Right hindlimb (tissue), 1 donor: ENCODE measurements at regions not wholly inside any gene's neighbourhood (a gene's known extent, or its start where the extent isn't known, plus 50 kb on each side); places are given as distances from the start of the nearest gene placed in this dataset.

Experiments used
- DNase-seq: peaks from one replicate; pipeline ENCODE4 v3.0.0-alpha.2; 2018

GRCh38 chr18:33951031-33951430 lies 273.7 kb downstream of the NOL4 start:
- no peak for DNase-seq

GRCh38 chr18:33946336-33946735 lies 278.4 kb downstream of the NOL4 start:
- DNase-seq, result no peak

DNA sequence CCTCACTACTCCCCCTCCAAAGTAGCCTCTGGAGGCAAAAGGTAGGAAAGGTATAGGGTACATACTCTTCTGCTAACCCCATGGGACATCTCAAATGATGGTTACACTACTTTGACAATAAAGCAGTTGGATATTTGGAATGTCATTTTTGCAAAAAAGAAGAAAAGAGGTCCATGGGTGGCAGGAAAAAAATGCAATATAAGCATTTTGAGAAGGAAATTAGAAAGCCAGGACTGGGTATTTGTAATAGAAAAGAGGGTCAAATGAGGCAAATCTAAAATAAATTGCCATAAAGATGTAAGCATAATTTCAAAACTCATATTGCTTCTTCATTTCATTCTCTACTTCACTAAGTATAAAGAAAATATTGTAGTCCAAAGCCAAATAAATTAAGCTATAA lies 280.2 kb downstream of the NOL4 start:
- DNase-seq, result no peak

GRCh38 chr18:33937270-33937816 lies 287.4 kb downstream of the NOL4 start:
- no peak for DNase-seq

DNA sequence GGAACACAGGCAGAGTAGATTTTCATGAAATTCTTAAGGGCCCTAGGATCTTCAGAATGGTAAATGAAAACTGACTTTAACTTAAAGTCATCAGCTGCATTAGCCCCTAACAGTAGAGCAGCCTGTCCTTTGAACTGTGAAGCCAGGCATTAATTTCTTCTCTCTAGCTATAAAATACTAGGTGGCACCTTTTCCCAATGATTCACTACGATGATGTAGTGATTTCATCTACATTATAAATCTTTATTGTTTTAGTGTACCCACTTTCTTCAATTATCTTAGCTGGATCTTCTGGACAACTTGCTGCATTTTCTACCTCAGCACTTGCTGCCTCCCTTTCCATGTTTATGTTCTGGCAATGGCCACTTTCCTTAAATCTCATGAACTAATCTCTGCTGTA lies 290.5 kb downstream of the NOL4 start:
- no peak for DNase-seq

- no peak for DNase-seq
Measured at GRCh38 chr18:33928231-33928630, 296.5 kb downstream of the NOL4 start.

DNA sequence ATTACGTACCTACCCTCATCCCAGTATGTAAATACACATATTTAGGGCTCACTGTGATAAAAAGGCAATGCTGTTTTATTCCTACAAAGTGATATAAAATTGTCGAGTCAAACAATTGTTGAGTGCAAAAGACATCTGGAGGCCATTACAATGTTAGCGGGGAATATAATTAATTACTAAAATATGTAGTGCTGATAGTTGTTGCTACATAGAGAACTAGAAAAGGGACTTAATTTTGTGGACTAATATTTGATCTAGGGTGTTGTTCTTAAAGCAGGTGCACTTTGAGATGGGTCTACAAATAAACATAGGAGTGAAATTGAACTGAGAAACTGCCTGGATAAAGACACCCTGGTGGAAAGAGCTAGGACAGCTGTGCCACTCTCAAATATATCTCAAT lies 300.1 kb downstream of the NOL4 start:
- DNase-seq, result no peak

DNA sequence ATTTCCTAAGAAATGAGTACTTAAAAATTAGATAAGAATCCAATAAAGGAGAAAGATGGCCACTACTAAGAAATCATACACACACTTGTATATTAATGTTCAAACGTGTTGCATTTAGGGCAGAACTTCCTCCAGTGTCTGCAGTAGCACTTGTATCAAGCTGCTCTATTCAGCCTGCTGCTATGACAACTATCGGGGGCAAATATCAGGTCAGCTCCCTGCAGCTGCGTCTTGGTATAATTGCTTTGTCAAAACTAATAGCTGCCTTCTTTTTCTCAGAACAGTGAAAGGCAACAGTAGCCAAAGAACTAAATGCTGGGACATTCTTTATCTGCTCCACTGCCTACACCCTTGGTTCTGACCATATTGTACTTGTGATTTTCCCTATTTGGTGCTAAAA lies 300.7 kb downstream of the NOL4 start:
- DNase-seq, result no peak

DNA sequence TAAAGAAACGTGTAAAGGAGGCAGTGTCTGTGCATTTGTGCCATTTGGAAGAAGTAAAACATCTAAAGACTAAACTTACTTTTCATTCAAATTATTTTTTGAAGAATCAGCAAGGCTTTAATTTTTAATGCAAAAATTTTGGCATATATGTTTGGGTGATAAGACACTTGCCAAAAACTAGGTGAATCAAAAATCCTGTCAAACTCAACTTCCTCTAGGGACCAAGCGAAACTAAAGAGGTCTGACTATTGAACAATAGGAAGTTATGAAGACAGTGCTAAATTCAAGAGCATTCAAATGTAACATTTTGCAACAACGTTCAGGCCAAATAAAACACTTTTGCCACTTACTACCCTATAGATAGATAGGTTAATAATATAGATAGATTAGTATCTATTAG lies 306.1 kb downstream of the NOL4 start:
- DNase-seq, result no peak

GRCh38 chr18:33916200-33916599 lies 308.5 kb downstream of the NOL4 start:
- DNase-seq, result no peak

DNA sequence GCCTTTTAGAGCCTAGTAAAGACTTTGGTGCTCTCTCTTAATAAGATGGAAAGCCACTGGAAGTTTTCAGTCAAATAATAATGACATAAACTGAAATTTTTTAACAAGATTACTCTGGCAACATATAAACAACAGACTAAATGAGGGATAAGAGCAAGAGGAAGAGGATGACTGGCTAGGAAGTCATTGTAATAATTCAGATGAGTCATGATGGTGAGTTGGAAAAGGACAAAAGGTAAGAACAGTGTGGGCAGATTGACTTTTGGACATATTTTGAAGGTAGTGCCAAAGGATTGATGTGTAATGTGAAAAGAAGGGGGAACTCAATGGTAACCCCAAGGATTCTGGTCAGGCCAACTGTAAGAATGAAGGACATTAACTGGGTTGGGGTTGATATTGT lies 310.3 kb downstream of the NOL4 start:
- no peak for DNase-seq

GRCh38 chr18:33906046-33906445 lies 318.7 kb downstream of the NOL4 start:
- no peak for DNase-seq

DNA sequence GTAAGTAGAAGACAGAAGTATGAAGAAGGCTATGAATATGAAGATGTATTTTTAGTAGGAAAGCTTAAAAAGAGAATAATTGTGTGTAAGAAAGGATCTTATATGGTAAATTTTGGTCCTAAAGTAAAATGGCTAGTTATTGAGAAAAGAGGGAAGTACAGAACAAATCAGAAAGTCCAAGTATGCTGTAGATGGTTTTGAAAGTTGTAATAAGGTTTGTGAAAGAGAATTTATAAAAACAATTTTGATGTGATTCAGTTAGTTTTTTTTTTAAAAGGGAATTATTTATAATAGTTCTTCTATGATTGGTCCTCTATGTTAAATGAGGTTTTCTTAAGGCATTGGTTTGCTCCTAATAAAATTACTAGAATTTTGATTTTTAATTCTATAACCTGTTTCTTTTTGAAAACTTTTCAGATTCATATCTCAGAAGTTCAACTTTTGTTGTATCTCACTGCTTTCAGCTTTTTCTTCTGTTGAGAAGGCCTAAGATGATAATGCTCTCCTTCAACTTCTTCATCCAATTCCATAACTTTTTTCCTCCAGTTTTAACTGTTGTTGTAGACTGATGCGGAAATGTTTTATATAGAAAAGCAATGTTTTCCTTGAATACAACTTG lies 322.7 kb downstream of the NOL4 start:
- DNase-seq, result no peak

GRCh38 chr18:33900638-33901037 lies 322.6 kb downstream of the ASXL3 start:
- DNase-seq, result no peak

GRCh38 chr18:33898427-33898826 lies 320.4 kb downstream of the ASXL3 start:
- DNase-seq, result no peak

DNA sequence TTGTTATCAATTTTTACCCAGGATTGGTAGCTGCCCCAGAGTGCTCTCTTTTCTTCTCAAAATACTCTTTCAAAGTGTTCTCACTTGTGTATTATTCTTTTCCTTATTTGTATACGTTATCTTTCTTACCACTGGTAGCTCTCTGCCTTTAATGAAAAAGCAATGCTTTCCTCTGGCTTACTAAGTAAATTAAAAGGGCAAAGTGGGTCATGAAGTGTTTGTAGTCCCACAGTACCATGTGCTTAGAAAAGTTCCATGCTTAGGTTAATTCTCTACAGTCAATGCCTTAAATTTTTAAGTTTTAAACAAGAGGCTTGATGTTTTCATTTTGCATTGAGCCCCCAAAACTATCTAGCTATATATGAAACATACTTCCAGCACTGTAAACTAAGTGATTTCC lies 300.2 kb downstream of the ASXL3 start:
- DNase-seq, result no peak

- no peak for DNase-seq
Measured at GRCh38 chr18:33875029-33875565, 297.1 kb downstream of the ASXL3 start.

DNA sequence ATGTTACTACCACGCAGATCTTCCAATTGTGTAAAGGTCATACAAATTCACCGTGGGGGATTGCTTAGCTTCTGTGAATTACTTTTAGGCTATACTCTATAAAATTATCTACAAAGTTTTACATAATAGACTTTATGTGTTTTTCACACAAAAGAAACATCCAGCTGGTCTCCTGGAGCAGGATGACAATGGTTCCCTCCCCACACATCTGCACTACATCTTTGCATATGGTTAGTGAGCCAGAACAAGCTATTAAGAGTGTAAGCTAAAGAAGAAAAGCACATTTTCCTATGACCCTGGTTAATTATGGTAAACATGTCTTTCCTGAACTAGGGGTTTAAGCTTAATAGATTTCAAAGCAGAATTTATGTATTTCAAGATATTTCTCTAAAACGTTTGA lies 295.1 kb downstream of the ASXL3 start:
- DNase-seq, result no peak

- no peak for DNase-seq
Measured at GRCh38 chr18:33871363-33872025, 293.5 kb downstream of the ASXL3 start.

DNA sequence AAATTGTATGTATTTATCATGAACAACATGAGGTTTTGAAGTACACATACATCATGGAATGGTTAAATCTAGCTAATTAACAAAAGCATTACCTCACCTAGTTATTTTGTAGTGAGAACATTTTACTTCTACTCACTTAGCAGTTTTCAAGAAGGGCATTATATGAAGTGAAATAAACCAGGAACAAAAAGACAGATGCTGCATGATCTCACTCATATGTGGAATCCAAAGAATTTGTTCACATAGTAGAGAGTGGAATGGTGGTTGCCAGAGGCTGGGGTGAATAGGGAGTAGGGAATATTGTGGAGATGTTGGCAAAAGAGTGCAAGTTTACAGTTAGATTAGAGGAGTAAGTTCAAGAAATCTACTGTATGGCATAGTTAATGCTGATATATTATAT lies 292.0 kb downstream of the ASXL3 start:
- peak; percentile 34 for DNase-seq

GRCh38 chr18:33866386-33866785 lies 288.4 kb downstream of the ASXL3 start:
- no peak for DNase-seq

DNA sequence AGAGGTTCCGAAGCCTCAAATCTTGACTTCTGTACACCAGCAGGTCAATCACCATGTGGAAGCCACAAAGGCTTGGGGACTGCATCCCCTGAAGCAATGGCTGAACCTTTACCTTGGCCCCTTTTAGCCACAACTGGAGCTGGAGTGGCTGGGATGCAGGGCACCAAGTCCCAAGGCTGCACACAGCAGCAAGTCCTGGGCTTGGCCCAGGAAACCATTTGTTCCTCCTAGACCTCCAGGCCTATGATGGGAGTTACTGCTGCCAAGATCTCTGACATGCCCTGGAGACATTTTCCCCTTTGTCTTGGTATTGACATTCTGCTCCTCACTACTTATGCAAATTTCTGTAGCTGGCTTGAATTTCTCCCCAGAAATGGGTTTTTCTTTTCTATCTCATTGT lies 285.9 kb downstream of the ASXL3 start:
- DNase-seq, result no peak

GRCh38 chr18:33854827-33855139 lies 276.8 kb downstream of the ASXL3 start:
- DNase-seq, result no peak

- DNase-seq, result no peak
Measured at GRCh38 chr18:33854086-33854826, 276.2 kb downstream of the ASXL3 start.
